Stimulated activated CD4-positive, alpha-beta T cell treated with anti-CD3 and anti-CD28 coated beads, TNF-alpha, amount 100 ng/mL, for 24 hours (primary cell): ENCODE measurements at regions not wholly inside any gene's neighbourhood (a gene's known extent, or its start where the extent isn't known, plus 50 kb on each side); places are given as distances from the start of the nearest gene placed in this dataset.

Source experiments
- DNase-seq, 3 experiments: peaks; one replicate each; pipeline ENCODE4 v3.0.0-alpha.2; 2020; ENCODE audit warnings: low read depth in 3 of 3

GRCh38 chr5:2266641-2267240 is 384.0 kb upstream of the IRX4 start:
- no peak for DNase-seq

- DNase-seq: no peak
Observed at GRCh38 chr5:2265341-2265740, 382.6 kb upstream of the IRX4 start.

DNA sequence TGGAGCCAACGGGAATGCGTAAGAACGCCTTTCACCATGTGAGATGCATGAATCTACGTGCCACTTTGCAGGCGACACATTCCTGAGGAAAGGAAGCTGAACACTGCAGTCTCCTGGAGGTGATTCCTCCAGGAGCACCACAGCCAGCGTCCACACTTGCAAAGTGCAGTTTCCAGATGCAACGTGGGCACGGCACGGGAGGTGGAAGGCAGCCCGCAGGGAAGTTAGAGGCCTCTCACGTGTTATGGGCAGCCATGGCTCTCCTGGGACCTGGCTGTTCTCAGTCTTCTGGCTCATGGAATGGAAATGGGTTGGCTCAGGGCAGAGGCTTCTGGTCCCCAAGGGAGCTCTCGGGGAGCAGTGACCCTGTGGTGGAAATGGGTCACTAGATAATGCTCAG is 381.0 kb upstream of the IRX4 start:
- no peak for DNase-seq

GRCh38 chr5:2262620-2263019 is 379.9 kb upstream of the IRX4 start:
- no peak for DNase-seq

DNA sequence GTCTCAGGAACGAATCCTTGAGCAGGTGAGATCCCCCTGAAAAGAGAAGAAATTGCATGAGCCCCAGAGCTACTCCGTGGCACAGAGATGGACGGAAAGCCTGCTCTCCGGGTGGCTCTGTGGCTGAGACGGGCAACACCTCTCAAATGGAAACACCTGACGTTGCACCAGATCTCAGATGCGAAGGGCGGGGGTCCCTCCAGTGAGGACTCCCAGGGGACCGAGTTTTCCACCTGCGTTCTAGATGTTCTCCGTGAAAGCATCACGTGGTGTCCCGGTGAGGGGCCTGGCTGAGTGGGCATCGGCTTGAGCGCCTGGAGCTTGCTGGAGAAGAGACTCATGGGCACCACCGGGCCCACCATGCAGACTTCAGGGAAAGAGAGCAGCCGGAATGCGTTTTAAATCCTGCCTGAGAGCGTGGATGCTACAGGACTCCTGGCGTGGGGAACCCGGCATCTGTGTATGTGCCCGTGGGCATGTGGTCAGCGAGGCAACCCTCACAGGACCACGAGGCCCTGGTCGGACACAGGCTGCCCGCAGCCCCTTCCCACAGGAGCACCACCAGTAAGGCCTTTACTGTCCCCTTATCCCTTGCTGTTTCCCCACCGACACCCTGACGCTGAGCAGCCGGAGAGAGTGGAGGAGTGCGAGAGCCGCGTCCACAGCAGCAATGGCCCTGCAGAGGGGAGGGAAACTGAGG is 378.4 kb upstream of the IRX4 start:
- no peak for DNase-seq

DNA sequence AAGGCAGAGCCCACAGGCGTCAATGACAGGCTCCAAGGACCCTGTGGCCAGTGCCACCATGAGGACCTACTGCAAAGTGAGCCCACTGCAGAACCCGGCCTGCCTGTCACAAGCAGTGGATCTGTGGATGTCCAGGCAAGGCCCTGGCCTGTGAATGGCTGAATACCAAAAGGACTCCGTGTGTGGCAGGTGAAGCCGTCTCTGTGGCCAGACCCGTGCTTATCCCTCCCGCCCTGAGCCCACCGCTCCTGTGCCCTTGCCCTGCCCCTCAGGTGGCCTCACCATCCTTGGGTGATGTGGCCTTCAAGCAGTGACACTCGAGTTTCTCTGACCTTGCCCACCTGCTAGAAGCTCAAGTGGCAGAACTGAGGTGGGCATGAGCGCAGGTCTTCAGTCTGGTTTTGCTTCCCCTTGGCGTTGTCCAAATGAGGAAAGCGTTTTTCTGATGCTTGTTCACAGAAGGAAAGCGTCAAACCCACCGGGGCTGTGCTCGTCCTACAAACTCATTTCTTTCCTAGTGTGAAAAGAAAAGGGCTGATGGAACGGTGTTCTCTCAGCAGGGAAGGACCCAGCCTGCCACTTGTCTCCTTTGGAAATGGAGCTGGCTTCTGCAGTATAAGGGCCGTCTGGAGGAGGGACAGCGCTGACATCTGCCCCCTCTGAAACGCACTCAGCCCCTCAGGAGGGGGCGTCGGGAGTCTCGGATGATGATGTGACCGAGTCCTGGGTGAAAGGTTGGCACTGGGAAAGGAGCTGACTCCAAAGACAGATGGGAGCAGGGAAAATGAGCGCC is 377.7 kb upstream of the IRX4 start:
- no peak for DNase-seq

- no peak for DNase-seq
Observed at GRCh38 chr5:2259494-2260107, 376.9 kb upstream of the IRX4 start.

- DNase-seq: no peak
Observed at GRCh38 chr5:2258861-2259260, 376.1 kb upstream of the IRX4 start.

DNA sequence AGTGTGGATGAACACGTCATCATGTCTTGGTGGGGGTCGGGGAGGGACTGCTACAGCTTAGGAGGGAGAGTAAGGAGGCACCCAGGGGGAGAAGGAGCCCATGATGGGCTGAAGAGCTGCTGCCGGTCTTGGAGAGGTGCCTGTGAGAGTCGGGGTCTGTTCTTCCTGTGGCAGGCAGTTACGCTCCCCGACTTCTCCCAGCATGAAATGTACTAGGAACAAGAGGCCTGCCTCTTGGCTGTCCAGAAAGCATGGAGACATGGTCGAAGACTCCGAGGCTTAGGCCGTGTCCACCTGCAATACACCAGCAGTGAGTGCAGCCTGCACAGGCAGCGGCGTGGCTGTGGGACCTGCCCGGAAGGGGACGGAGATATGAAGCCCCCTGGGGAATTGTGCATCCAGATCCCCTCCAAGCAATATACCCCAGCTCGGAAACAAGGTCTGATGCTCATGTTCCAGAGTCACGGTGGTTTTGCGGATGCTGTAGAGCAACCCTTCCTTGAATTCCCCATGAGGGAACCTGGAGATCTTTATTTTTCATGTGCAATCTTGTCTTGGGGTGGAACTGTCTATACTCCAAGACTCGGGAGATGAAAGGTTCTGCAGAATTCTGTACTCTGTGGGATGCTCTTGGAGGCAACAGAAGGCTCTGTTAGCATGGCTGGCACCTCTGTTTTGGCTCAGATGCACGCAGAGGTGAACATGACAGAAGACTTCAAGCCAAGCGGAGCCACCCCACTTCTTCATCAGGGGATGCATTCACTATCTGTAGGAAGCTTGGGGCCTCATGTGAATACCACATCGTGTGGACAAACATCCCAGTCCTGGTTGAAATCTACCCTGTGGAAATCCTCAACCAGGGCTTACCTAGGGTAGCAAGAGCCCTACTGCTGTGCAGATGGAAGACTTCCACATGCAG is 374.9 kb upstream of the IRX4 start:
- DNase-seq: no peak

- no peak for DNase-seq
Observed at GRCh38 chr5:2256691-2257280, 374.1 kb upstream of the IRX4 start.

GRCh38 chr5:2255915-2256690 is 373.4 kb upstream of the IRX4 start:
- DNase-seq: no peak

DNA sequence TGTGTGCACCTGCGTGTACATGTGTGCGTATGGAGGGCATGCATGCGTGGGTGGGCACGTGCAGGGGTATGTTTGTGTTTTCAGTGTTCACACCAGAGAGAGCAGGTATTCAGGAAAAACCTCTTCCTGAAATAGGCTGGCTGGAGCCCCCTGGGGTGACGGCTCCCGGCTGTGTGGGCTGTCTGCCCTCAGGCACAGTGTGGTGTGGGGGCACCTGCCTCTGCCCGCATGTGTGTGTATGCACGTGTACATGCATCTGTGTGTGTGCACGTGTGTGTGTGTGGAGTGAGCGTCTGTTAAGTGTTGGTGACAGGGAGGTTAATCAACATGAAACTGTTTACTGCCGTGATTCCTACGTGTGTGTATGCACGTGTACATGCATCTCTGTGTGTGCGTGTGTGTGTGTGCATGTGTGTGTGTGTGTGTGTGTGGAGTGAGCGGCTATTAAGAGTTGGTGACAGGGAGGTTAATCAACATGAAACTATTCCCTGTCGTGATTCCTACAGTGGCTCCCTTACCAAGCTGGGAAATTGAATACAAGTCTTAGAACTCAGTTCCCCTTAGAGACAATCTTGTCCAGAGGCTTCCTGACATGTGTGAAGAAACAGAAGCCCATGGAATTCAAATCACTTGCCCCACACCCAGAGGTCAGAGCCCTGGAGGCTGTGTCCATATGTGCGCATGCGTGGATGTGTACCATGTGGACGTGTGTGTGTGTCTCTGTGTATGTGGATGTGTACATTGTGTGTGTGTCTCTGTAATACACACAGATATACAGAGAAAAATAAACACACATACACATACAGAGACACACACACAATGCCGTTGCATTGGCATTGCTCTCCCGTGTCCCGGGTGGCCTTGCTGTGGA is 372.4 kb upstream of the IRX4 start:
- DNase-seq: no peak

- no peak for DNase-seq
Observed at GRCh38 chr5:2254406-2254805, 371.7 kb upstream of the IRX4 start.

GRCh38 chr5:2253040-2253975 is 370.6 kb upstream of the IRX4 start:
- DNase-seq: no peak

DNA sequence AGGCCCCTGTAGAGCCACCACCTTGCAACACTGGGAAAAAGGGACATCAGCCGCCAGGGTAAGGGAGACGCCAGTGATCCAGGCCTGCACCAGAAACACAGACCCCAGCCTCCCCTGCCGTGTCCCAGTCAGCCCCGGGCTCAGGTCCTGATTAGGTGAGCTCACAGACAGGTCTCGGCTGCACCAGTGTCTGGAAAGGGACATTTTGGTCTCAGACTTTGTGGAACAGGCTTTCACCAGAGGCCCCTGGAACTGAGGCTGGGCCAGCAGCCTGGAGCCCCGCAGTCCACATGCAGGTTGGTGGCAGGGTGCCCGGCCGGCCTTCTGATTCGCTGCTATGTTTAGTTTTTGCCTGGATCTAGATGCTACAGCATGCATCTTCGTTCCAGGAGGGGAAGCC is 369.0 kb upstream of the IRX4 start:
- DNase-seq: no peak

GRCh38 chr5:2251298-2251697 is 368.6 kb upstream of the IRX4 start:
- no peak for DNase-seq

- DNase-seq: no peak
Observed at GRCh38 chr5:2250365-2250950, 367.7 kb upstream of the IRX4 start.

GRCh38 chr5:2249442-2249841 is 366.7 kb upstream of the IRX4 start:
- DNase-seq: no peak
